Gastroesophageal sphincter (tissue), 4 donors: ENCODE measurements at regions not wholly inside any gene's neighbourhood (a gene's known extent, or its start where the extent isn't known, plus 50 kb on each side); places are given as distances from the start of the nearest gene placed in this dataset.

Experiments
- ATAC-seq: fragments of 150-250 bp; one replicate; pipeline ENCODE4 v1.9.1; 2016; ENCODE audit warnings: mild to moderate bottlenecking, moderate library complexity
- H3K27ac ChIP-seq, 4 donors: fragments of 200-600 bp; sonication (generic) in 3 of 4; 1 replicate in 3 of 4; 2 replicates in 1 of 4; pipeline ENCODE4 v1.5.1; 2016 to 2019
- H3K27me3 ChIP-seq: fragments of 200-600 bp; sonication (generic); one replicate; pipeline ENCODE4 v1.5.1; 2019
- H3K36me3 ChIP-seq, 2 donors: fragments of 200-600 bp; sonication (generic); one replicate each; pipeline ENCODE4 v1.5.1; 2019; ENCODE audit warnings: control low read depth in 1 of 2
- H3K4me1 ChIP-seq, 3 donors: fragments of 200-600 bp; sonication (generic); 1 replicate in 2 of 3; 2 replicates in 1 of 3; pipeline ENCODE4 v1.5.1; 2016 to 2019; ENCODE audit warnings: control low read depth in 2 of 3
- H3K4me3 ChIP-seq, 2 donors: fragments of 200-600 bp; sonication (generic); one replicate each; pipeline ENCODE4 v1.5.1; 2019; ENCODE audit warnings: mild to moderate bottlenecking in 1 of 2, moderate library complexity in 1 of 2
- H3K9me3 ChIP-seq, 3 donors: fragments of 200-600 bp; sonication (generic); one replicate each; pipeline ENCODE4 v1.5.1; 2017 to 2019; ENCODE audit warnings: control low read depth in 2 of 3
- CTCF ChIP-seq, 4 experiments: fragments of 200-600 bp in 2 of 4; fragments of 450-650 bp in 2 of 4; sonication (generic) in 1 of 4; IDR thresholded peaks; one replicate each; pipeline ENCODE4 v1.5.1; 2017 to 2019; ENCODE audit warnings: antibody characterized with exemption in 4 of 4, mild to moderate bottlenecking in 2 of 4, moderate library complexity in 2 of 4
- EP300 ChIP-seq: sonication (generic); formaldehyde crosslinking; IDR thresholded peaks from one replicate; pipeline ENCODE4 v1.6.1; 2017; ENCODE audit warnings: antibody characterized with exemption, mild to moderate bottlenecking
- POLR2A ChIP-seq, 2 donors: fragments of 450-650 bp; IDR thresholded peaks; one replicate each; pipeline ENCODE4 v1.6.1; 2017; ENCODE audit warnings: antibody characterized with exemption in 2 of 2, mild to moderate bottlenecking in 2 of 2, moderate library complexity in 1 of 2
- POLR2AphosphoS5 ChIP-seq: sonication (generic); formaldehyde crosslinking; IDR thresholded peaks from one replicate; pipeline ENCODE4 v1.6.1; 2017; ENCODE audit warnings: antibody characterized with exemption
- WGBS, 2 donors: methylation state at CpG; one replicate each; pipeline ENCODE4 v1.1.5; 2018; ENCODE audit warnings: low coverage in 1 of 2; 5-methylcytosine and 5-hydroxymethylcytosine counted together

GRCh38 chr7:130903358-130903974 is 169.5 kb upstream of the KLF14 start:
- no peak overlapping the region for H3K4me3 ChIP-seq
- H3K9me3 ChIP-seq: no peaks in the 10 kb centered on the region
- peak; percentile 58 for TF ChIP-seq POLR2AphosphoS5
- no peak for TF ChIP-seq EP300
- no peak for TF ChIP-seq POLR2A (IDR thresholded peaks at IDR 0.05)
- H3K27me3 ChIP-seq: no peaks in the 10 kb centered on the region
- ATAC-seq: no peak
- peaks cover 0 to 48% of the 10 kb centered on the region in 2 donors for H3K36me3 ChIP-seq
- WGBS, 2 donors: 33 to 67% methylated on average over 3 to 8 of the region's 8 CpGs
- H3K4me1 ChIP-seq: peaks cover 7 to 73% (median 34%) of the 10 kb centered on the region in 3 donors
- H3K27ac ChIP-seq: peak overlapping the region; percentile 16 to 79 (median 73)

GRCh38 chr7:130904031-130904757 is 170.2 kb upstream of the KLF14 start:
- Histone ChIP-seq H3K27ac (peak overlapping the region; percentile 41 to 79 (median 73)), H3K4me3 (no peak overlapping the region), H3K4me1 (peaks cover 7 to 70% (median 34%) of the 10 kb centered on the region in 3 donors), H3K36me3 (peaks cover 0 to 49% of the 10 kb centered on the region in 2 donors), H3K9me3 (no peaks in the 10 kb centered on the region), H3K27me3 (no peaks in the 10 kb centered on the region)
- WGBS, 2 donors: 47 to 49% methylated on average over 8 to 9 of the region's 9 CpGs
- peak; percentile 3 for ATAC-seq
- TF ChIP-seq POLR2A (IDR thresholded peaks at IDR 0.05) (no peak), POLR2AphosphoS5 (peak; percentile 67), CTCF (IDR thresholded peaks at IDR 0.05) (no peak)

- WGBS, 2 donors: 81 to 86% methylated on average over 5 of the region's 5 CpGs
- Histone ChIP-seq H3K27me3 (no peaks in the 10 kb centered on the region), H3K4me1 (peaks cover 7 to 72% (median 34%) of the 10 kb centered on the region in 3 donors), H3K27ac (peak overlapping the region; percentile 41 to 79 (median 72)), H3K4me3 (no peak overlapping the region), H3K9me3 (no peaks in the 10 kb centered on the region), H3K36me3 (peaks cover 0 to 51% of the 10 kb centered on the region in 2 donors)
- TF ChIP-seq POLR2AphosphoS5 (no peak), EP300 (no peak), CTCF (IDR thresholded peaks at IDR 0.05) (no peak), POLR2A (IDR thresholded peaks at IDR 0.05) (no peak)
- ATAC-seq: no peak
These were observed 170.8 kb upstream of the KLF14 start for GRCh38 chr7:130904792-130905191.

GRCh38 chr7:130906575-130906974 is 172.6 kb upstream of the KLF14 start:
- Histone ChIP-seq H3K4me1 (peaks cover 6 to 72% (median 24%) of the 10 kb centered on the region in 3 donors), H3K27ac (no peak overlapping the region)
- WGBS, 2 donors: 88 to 100% methylated on average over 1 of the region's 1 CpG

More at GRCh38 chr7:130906575-130906974, 172.6 kb upstream of the KLF14 start:
- Histone ChIP-seq H3K4me3 (no peak overlapping the region), H3K36me3 (peaks cover 0 to 44% of the 10 kb centered on the region in 2 donors), H3K27me3 (no peaks in the 10 kb centered on the region), H3K9me3 (no peaks in the 10 kb centered on the region)
- TF ChIP-seq POLR2AphosphoS5: no peak
- no peak for TF ChIP-seq EP300
- no peak for TF ChIP-seq POLR2A (IDR thresholded peaks at IDR 0.05)
- TF ChIP-seq CTCF (IDR thresholded peaks at IDR 0.05): no peak
- ATAC-seq: no peak
